ENCODE measurements at regions not wholly inside any gene's neighbourhood (a gene's known extent, or its start where the extent isn't known, plus 50 kb on each side); places are given as distances from the start of the nearest gene placed in this dataset.
"Not testable (repeated sequence)": the region's sequence is repeated elsewhere in the genome, so short reads cannot be mapped to it uniquely, and the experiment has no call there.

DNA sequence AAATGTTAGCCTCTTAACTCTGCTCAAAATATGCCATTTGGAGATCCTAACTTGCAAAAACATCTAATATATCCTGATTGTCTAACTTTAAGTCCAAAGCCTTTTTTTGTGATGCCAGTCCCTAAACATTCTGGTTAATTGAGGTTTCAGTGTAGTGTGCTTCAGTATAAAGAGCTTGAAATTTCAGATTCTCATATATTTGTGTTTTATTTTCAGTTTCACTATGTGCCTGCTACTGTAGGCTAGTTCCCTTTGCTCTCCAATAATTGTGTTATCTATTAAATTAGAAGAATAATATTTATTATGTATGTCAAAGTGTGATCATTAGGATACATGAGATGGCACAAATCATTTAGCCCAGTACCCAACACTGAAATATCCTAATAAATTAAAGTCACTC, 1361.2 kb downstream of the XPNPEP1 start:
- TF ChIP-seq, protein P1, sequence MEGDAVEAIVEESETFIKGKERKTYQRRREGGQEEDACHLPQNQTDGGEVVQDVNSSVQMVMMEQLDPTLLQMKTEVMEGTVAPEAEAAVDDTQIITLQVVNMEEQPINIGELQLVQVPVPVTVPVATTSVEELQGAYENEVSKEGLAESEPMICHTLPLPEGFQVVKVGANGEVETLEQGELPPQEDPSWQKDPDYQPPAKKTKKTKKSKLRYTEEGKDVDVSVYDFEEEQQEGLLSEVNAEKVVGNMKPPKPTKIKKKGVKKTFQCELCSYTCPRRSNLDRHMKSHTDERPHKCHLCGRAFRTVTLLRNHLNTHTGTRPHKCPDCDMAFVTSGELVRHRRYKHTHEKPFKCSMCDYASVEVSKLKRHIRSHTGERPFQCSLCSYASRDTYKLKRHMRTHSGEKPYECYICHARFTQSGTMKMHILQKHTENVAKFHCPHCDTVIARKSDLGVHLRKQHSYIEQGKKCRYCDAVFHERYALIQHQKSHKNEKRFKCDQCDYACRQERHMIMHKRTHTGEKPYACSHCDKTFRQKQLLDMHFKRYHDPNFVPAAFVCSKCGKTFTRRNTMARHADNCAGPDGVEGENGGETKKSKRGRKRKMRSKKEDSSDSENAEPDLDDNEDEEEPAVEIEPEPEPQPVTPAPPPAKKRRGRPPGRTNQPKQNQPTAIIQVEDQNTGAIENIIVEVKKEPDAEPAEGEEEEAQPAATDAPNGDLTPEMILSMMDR (conservative IDR thresholded peaks at IDR 0.05) = no peak
- Mint-ChIP-seq H3K27me3 (no peaks in the 10 kb centered on the region), H3K4me1 (ENCODE audit: unreplicated experiment) (no peaks in the 10 kb centered on the region), H3K27ac (no peak overlapping the region), H3K4me3 (no peak overlapping the region), H3K9me3 (no peaks in the 10 kb centered on the region), H3K36me3 (no peaks in the 10 kb centered on the region)
- DNase-seq (ENCODE audit: extremely low spot score, unreplicated experiment) = no peak

DNA sequence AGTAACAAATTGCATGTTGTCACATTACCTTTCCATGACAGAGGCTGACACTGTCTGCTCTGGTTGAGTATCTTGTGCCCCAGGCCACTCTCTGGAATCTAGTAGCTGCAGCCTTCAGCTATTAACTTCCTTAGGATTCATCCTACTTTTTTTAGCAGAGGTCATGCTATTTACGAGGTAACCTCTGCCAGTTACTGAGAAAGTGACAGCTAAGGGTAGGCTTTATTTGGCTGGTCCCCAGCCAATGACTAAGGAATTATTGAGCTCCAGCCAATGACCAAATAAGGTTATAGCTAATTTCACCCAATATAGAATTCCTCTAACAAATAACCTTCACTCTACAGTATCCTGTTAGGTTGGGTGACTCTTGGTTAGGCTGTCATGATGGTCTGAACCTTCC, 1361.7 kb downstream of the XPNPEP1 start:
- no peaks in the 10 kb centered on the region for H3K9me3 Mint-ChIP-seq
- DNase-seq (ENCODE audit: extremely low spot score, unreplicated experiment) = no peak
- TF ChIP-seq, protein P1 (conservative IDR thresholded peaks at IDR 0.05) = no peak
- no peak overlapping the region for H3K4me3 Mint-ChIP-seq
- H3K36me3 Mint-ChIP-seq = no peaks in the 10 kb centered on the region
- H3K27ac Mint-ChIP-seq = no peak overlapping the region
- no peaks in the 10 kb centered on the region for H3K27me3 Mint-ChIP-seq
- H3K4me1 Mint-ChIP-seq (ENCODE audit: unreplicated experiment) = no peaks in the 10 kb centered on the region

DNA sequence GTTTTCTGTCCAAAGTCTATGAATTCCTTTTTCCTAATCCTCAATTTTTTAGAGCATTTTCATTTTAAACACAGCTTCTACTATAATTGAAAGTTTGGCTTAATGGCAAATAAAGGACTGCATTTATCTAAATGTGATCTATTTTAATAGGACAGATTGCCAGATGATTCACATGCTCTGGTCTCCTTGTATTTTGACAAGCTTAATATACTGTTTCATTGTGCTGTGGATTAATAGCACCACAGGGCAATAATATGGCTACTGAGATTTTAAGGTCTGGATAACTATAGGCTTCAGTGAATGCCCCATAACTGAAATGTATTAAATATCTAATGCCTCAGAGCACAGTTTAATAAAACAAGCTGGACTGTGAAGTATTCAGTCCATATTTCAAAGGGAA, 1362.8 kb downstream of the XPNPEP1 start:
- Mint-ChIP-seq H3K4me1 (ENCODE audit: unreplicated experiment) (no peaks in the 10 kb centered on the region), H3K27me3 (no peaks in the 10 kb centered on the region), H3K9me3 (no peaks in the 10 kb centered on the region), H3K27ac (no peak overlapping the region), H3K4me3 (no peak overlapping the region), H3K36me3 (no peaks in the 10 kb centered on the region)
- no peak for DNase-seq (ENCODE audit: extremely low spot score, unreplicated experiment)
- TF ChIP-seq, protein P1 (conservative IDR thresholded peaks at IDR 0.05) = no peak

DNA sequence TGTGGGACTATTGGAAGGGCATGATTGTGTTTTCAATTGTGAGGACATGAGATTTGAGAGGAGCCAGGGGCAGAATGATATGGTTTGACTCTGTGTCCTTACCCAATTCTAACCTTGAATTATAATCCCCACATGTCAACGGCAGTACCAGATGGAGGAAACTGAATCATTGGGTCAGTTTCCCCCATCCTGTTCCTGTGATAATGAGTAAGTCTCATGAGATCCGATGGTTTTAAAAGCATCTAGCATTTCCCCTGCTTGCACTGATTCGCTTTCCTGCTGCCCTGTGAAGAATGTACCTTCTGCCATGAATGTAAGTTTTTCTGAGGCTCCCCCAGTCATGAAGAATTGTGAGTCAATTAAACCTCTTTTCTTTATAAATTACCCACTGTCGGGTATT, 1367.1 kb downstream of the XPNPEP1 start:
- Mint-ChIP-seq H3K9me3 (peaks cover 4% of the 10 kb centered on the region), H3K4me1 (ENCODE audit: unreplicated experiment) (no peaks in the 10 kb centered on the region), H3K36me3 (no peaks in the 10 kb centered on the region), H3K27ac (no peak overlapping the region), H3K4me3 (no peak overlapping the region), H3K27me3 (no peaks in the 10 kb centered on the region)
- no peak for DNase-seq (ENCODE audit: extremely low spot score, unreplicated experiment)
- TF ChIP-seq, protein P1 (conservative IDR thresholded peaks at IDR 0.05) = no peak

DNA sequence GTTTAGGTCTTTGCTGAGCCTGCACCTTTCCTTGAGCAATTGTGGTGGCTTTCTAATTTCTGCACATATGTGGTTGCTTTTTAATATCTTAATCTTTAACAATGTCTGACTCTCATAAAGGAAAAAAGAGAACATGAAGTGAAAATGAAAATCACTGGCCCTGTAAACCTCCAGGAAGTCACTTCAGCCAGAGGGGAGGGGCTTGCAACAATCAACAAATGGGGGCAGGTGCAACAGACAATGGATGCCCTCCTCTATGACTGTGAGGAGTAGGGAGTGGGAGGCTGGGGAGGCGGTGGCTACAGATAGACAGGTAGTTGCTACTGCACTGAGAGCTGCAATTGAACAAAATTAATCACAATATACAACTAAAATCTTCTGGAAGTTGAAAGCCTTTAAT, 1377.4 kb downstream of the XPNPEP1 start:
- H3K4me1 Mint-ChIP-seq (ENCODE audit: unreplicated experiment) = no peaks in the 10 kb centered on the region
- H3K27me3 Mint-ChIP-seq = peaks cover 8% of the 10 kb centered on the region
- TF ChIP-seq, protein P1 (conservative IDR thresholded peaks at IDR 0.05) = no peak
- no peaks in the 10 kb centered on the region for H3K9me3 Mint-ChIP-seq
- H3K27ac Mint-ChIP-seq = no peak overlapping the region
- no peak for DNase-seq (ENCODE audit: extremely low spot score, unreplicated experiment)
- H3K36me3 Mint-ChIP-seq = no peaks in the 10 kb centered on the region
- H3K4me3 Mint-ChIP-seq = no peak overlapping the region

DNA sequence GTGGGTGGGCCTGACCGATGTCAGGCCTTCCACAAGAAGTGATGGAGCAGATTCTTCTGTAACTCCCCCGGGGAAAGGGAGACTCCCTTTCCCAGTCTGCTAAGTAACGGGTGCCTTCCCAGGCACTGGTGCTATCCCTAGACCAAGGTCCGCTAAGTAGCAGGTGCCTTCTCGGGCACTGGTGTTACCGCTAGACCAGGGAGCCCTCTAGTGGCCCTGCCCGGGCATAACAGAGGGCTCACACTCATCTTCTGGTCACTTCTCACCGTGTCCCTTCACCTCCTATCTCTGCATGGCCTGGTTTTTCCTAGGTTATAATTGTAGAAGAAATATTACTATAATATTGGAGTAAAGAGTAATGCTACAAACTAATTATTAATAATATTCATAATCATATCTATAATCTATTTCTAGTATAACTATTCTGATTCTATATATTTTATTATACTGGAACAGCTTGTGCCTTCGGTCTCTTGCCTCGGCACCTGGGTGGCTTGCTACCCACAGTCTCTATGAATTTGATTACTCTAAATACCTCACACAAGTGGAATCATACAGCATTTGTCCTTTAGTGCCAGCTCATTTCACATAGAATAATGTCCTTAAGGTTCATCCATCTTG, 1378.7 kb downstream of the XPNPEP1 start:
- peak; percentile 78 for DNase-seq (ENCODE audit: extremely low spot score, unreplicated experiment)
- no peaks in the 10 kb centered on the region for H3K9me3 Mint-ChIP-seq
- H3K27me3 Mint-ChIP-seq = peaks cover 8% of the 10 kb centered on the region
- H3K36me3 Mint-ChIP-seq = no peaks in the 10 kb centered on the region
- no peaks in the 10 kb centered on the region for H3K4me1 Mint-ChIP-seq (ENCODE audit: unreplicated experiment)
- TF ChIP-seq, protein P1 (conservative IDR thresholded peaks at IDR 0.05) = peak; percentile 95
- no peak overlapping the region for H3K27ac Mint-ChIP-seq
- H3K4me3 Mint-ChIP-seq = no peak overlapping the region

DNA sequence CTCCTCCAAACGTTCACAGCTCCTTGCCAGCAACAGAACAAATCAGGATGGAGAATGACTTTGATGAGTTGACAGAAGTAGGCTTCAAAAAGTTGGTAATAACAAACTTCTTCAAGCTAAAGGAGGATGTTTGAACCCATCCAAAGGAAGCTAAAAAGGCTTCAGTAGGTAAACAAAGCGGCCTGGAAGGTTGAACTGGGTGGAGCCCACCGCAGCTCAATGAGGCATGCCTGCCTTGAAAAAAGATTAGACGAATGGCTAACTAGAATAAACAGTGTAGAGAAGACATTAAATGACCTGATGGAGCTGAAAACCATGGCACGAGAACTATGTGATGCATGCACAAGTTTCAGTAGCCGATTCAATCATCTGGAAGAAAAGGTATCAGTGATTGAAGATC, 1369.0 kb upstream of the SORCS1 start:
- not testable (repeated sequence) for H3K9me3 Mint-ChIP-seq; H3K36me3 Mint-ChIP-seq; H3K27me3 Mint-ChIP-seq; H3K27ac Mint-ChIP-seq; H3K4me3 Mint-ChIP-seq; H3K4me1 Mint-ChIP-seq (ENCODE audit: unreplicated experiment); DNase-seq (ENCODE audit: extremely low spot score, unreplicated experiment)

Measured in type B pancreatic cell (in vitro differentiated cells).